ENCODE measurements at regions not wholly inside any gene's neighbourhood (a gene's known extent, or its start where the extent isn't known, plus 50 kb on each side); places are given as distances from the start of the nearest gene placed in this dataset.

DNA sequence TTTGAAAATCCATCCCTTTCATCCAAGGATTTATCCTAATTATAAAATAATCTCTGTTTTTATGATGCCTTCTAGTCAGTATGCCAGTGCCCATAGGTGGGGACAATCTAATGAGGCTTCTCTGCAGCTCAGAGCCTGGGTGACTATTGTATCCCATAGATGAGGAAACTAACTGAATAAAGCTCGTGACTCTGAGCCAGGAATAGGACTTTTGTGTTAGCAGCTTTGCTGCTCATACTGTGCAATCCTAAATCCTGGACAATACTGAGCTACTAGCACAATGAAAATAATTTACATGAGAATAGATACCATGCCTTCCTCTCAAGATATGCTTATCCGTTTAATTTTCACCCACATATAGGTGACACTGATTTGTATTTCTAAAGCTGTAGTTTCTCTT is 443.0 kb downstream of the PLK2 start:
- TF ChIP-seq POLR2A (IDR thresholded peaks at IDR 0.05) = no peak
- TF ChIP-seq, protein P1, sequence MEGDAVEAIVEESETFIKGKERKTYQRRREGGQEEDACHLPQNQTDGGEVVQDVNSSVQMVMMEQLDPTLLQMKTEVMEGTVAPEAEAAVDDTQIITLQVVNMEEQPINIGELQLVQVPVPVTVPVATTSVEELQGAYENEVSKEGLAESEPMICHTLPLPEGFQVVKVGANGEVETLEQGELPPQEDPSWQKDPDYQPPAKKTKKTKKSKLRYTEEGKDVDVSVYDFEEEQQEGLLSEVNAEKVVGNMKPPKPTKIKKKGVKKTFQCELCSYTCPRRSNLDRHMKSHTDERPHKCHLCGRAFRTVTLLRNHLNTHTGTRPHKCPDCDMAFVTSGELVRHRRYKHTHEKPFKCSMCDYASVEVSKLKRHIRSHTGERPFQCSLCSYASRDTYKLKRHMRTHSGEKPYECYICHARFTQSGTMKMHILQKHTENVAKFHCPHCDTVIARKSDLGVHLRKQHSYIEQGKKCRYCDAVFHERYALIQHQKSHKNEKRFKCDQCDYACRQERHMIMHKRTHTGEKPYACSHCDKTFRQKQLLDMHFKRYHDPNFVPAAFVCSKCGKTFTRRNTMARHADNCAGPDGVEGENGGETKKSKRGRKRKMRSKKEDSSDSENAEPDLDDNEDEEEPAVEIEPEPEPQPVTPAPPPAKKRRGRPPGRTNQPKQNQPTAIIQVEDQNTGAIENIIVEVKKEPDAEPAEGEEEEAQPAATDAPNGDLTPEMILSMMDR (IDR thresholded peaks at IDR 0.05 in 8 of 11, conservative IDR thresholded peaks at IDR 0.05 in 3 of 11) = no peak

Measured in spleen (tissue), 7 donors.